Loucy (cell line): ENCODE measurements at regions not wholly inside any gene's neighbourhood (a gene's known extent, or its start where the extent isn't known, plus 50 kb on each side); places are given as distances from the start of the nearest gene placed in this dataset.

Experiments used
- H2AFZ ChIP-seq: fragments of 200-600 bp; sonication (generic); 2 replicates; pipeline ENCODE4 v1.6.0; 2016; ENCODE audit warnings: antibody characterized with exemption, mild to moderate bottlenecking, low read length, moderate library complexity
- H3F3A ChIP-seq: fragments of 200-600 bp; 2 replicates; pipeline ENCODE4 v1.6.0; 2016; ENCODE audit warnings: antibody characterized with exemption, low read depth, mild to moderate bottlenecking
- H3K27me3 ChIP-seq: fragments of 200-600 bp; sonication (generic); 2 replicates; pipeline ENCODE4 v1.6.1; 2014; ENCODE audit warnings: low read length, mild to moderate bottlenecking; ENCODE audit not compliant: insufficient read depth, poor library complexity, severe bottlenecking
- H3K36me3 ChIP-seq: fragments of 200-600 bp; sonication (generic); 2 replicates; pipeline ENCODE4 v1.6.1; 2016; ENCODE audit warnings: low read length; ENCODE audit not compliant: insufficient read depth
- H3K4me1 ChIP-seq: fragments of 200-600 bp; sonication (generic); 2 replicates; pipeline ENCODE4 v1.5.1; 2014; ENCODE audit warnings: low read length, mild to moderate bottlenecking; ENCODE audit not compliant: insufficient read depth, poor library complexity, severe bottlenecking
- H3K4me2 ChIP-seq: fragments of 200-600 bp; sonication (generic); 2 replicates; pipeline ENCODE4 v1.6.0; 2014; ENCODE audit warnings: antibody characterized with exemption, low read length, low read depth, mild to moderate bottlenecking; ENCODE audit not compliant: poor library complexity, severe bottlenecking
- H3K4me3 ChIP-seq: fragments of 200-600 bp; sonication (generic); 2 replicates; pipeline ENCODE4 v1.5.1; 2014; ENCODE audit warnings: low read length, mild to moderate bottlenecking, mixed read lengths; ENCODE audit not compliant: poor library complexity, severe bottlenecking
- H3K79me2 ChIP-seq: fragments of 200-600 bp; sonication (generic); 2 replicates; pipeline ENCODE4 v1.6.1; 2014; ENCODE audit warnings: low read length; ENCODE audit not compliant: insufficient read depth
- H3K9ac ChIP-seq: fragments of 200-600 bp; sonication (generic); 2 replicates; pipeline ENCODE4 v1.6.0; 2014; ENCODE audit warnings: mild to moderate bottlenecking, low read depth, low read length, moderate library complexity; ENCODE audit not compliant: poor library complexity, severe bottlenecking
- H3K9me2 ChIP-seq: fragments of 200-600 bp; sonication (generic); replicated peaks from 2 replicates; pipeline ENCODE4 v1.6.1; 2016; ENCODE audit warnings: low read depth, low read length, mixed read lengths
- H3K9me3 ChIP-seq: fragments of 200-600 bp; sonication (generic); 2 replicates; pipeline ENCODE4 v1.6.1; 2014; ENCODE audit warnings: mild to moderate bottlenecking, antibody characterized with exemption, low read length, low read depth; ENCODE audit not compliant: insufficient read depth
- H4K20me1 ChIP-seq: fragments of 200-600 bp; sonication (generic); 2 replicates; pipeline ENCODE4 v1.6.0; 2014; ENCODE audit warnings: antibody characterized with exemption, low read length, mild to moderate bottlenecking; ENCODE audit not compliant: insufficient read depth, poor library complexity, severe bottlenecking
- CTCF ChIP-seq: fragments of 200-600 bp; sonication (generic); conservative IDR thresholded peaks from 2 replicates; pipeline ENCODE4 v1.5.1; 2014; ENCODE audit warnings: mild to moderate bottlenecking, antibody characterized with exemption, low read length
- EZH2phosphoT487 ChIP-seq: fragments of 200-600 bp; IDR thresholded peaks from 2 replicates; pipeline ENCODE4 v1.6.1; 2018; ENCODE audit warnings: antibody characterized with exemption, mild to moderate bottlenecking, moderate library complexity, borderline replicate concordance

DNA sequence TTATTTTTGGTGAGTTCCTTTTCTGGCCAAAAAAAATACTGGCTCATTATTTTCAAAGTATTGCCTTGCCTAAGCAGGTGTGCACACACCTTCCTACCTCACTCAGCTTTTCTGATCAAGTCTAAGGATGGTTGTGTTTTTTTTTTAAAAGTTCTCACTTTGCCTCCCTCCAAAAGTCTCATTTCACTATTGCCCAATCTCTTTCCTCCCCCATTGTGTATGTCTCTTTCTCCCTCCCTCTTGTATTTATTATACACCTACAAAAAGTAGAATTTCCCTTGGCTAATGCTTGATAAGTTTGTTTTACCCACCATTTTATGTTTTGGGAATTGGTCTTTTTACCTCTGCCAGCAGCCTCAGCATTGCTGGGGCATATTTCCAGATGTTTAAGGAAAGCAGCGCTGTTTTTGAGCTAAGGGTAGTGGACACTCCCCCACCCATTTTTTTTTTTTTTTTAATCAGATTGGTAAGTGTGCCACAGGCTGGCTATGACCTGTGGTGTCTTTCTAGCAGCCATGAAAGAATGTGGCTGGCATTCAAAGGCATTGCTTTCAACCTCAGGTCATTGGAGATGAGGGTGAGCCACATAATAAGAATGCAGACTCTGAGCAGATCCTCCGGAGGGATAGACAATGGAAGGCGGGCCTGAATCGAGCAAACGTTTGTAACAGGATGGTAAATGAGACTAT, 668.6 kb downstream of the UTRN start:
- Histone ChIP-seq H3K9ac (no peak overlapping the region), H2AFZ (no peak overlapping the region), H3K79me2 (no peaks in the 10 kb centered on the region), H3K4me2 (no peak overlapping the region), H3K36me3 (no peaks in the 10 kb centered on the region), H3K4me3 (no peak overlapping the region), H3K27me3 (no peaks in the 10 kb centered on the region), H4K20me1 (no peaks in the 10 kb centered on the region), H3K9me2 (no peaks in the 10 kb centered on the region), H3F3A (no peaks in the 10 kb centered on the region), H3K9me3 (no peaks in the 10 kb centered on the region), H3K4me1 (no peaks in the 10 kb centered on the region)
- no peak for TF ChIP-seq CTCF
- TF ChIP-seq EZH2phosphoT487 = no peak

GRCh38 chr6:144954241-144954556, 669.1 kb downstream of the UTRN start:
- TF ChIP-seq EZH2phosphoT487 (no peak), CTCF (no peak)
- Histone ChIP-seq H3K9me2 (no peaks in the 10 kb centered on the region), H3K36me3 (no peaks in the 10 kb centered on the region), H3K4me1 (no peaks in the 10 kb centered on the region), H3K4me2 (no peak overlapping the region), H2AFZ (no peak overlapping the region), H3K79me2 (no peaks in the 10 kb centered on the region), H3K9me3 (no peaks in the 10 kb centered on the region), H3F3A (no peaks in the 10 kb centered on the region), H3K4me3 (no peak overlapping the region), H3K27me3 (no peaks in the 10 kb centered on the region), H4K20me1 (no peaks in the 10 kb centered on the region), H3K9ac (no peak overlapping the region)

GRCh38 chr6:144955392-144955791, 670.3 kb downstream of the UTRN start:
- Histone ChIP-seq H3K9ac (no peak overlapping the region), H3F3A (no peaks in the 10 kb centered on the region), H3K79me2 (no peaks in the 10 kb centered on the region), H3K4me2 (no peak overlapping the region), H2AFZ (no peak overlapping the region), H3K27me3 (no peaks in the 10 kb centered on the region), H3K9me2 (no peaks in the 10 kb centered on the region), H3K9me3 (no peaks in the 10 kb centered on the region), H4K20me1 (no peaks in the 10 kb centered on the region), H3K4me3 (no peak overlapping the region), H3K36me3 (no peaks in the 10 kb centered on the region), H3K4me1 (no peaks in the 10 kb centered on the region)
- TF ChIP-seq EZH2phosphoT487 (no peak), CTCF (no peak)
